Adrenal gland (tissue), 9 donors: ENCODE measurements at regions not wholly inside any gene's neighbourhood (a gene's known extent, or its start where the extent isn't known, plus 50 kb on each side); places are given as distances from the start of the nearest gene placed in this dataset.
"Not testable (repeated sequence)": the region's sequence is repeated elsewhere in the genome, so short reads cannot be mapped to it uniquely, and the experiment has no call there.

Source experiments
- DNase-seq, 7 donors: peaks; one replicate each; pipeline ENCODE4 v3.0.0-alpha.2; 2019 to 2020
- H3K27ac ChIP-seq, 5 donors: fragments of 200-600 bp; sonication (generic) in 4 of 5; 1 replicate in 3 of 5; 2 replicates in 2 of 5; pipeline versions ENCODE4 v1.5.1 to v1.8.0; 2016 to 2020; ENCODE audit warnings: mild to moderate bottlenecking in 1 of 5
- H3K27me3 ChIP-seq: fragments of 200-600 bp; 2 replicates; pipeline ENCODE4 v1.8.0; 2021
- H3K36me3 ChIP-seq, 2 donors: fragments of 200-600 bp; replicated peaks in 1 of 2; 1 replicate in 1 of 2; 2 replicates in 1 of 2; pipeline versions ENCODE4 v1.5.1 to v1.8.0; 2018 to 2022
- H3K4me1 ChIP-seq, 2 donors: fragments of 200-600 bp; replicated peaks in 1 of 2; 1 replicate in 1 of 2; 2 replicates in 1 of 2; pipeline versions ENCODE4 v1.5.1 to v1.8.0; 2018 to 2021
- H3K4me3 ChIP-seq, 4 donors: fragments of 200-600 bp; sonication (generic) in 3 of 4; one replicate each; pipeline ENCODE4 v1.5.1; 2016 to 2018
- H3K9me3 ChIP-seq, 3 donors: fragments of 200-600 bp; sonication (generic) in 1 of 3; replicated peaks in 1 of 3; 1 replicate in 2 of 3; 2 replicates in 1 of 3; pipeline versions ENCODE4 v1.5.1 to v1.8.0; 2016 to 2021
- CTCF ChIP-seq, 6 experiments: fragments of 450-650 bp in 4 of 6; fragments of 200-600 bp in 2 of 6; sonication (generic) in 1 of 6; IDR thresholded peaks; 1 replicate in 5 of 6; 2 replicates in 1 of 6; pipeline versions ENCODE4 v1.5.1 to v1.8.0; 2016 to 2021; ENCODE audit warnings: antibody characterized with exemption in 6 of 6, mild to moderate bottlenecking in 2 of 6, moderate library complexity in 1 of 6
- POLR2A ChIP-seq, 2 donors: fragments of 450-650 bp; IDR thresholded peaks; one replicate each; pipeline ENCODE4 v1.6.1; 2017; ENCODE audit warnings: antibody characterized with exemption in 2 of 2, mild to moderate bottlenecking in 2 of 2, moderate library complexity in 1 of 2
- WGBS, 4 donors: extraction: QIAGEN DNeasy Blood & Tissue Kit in 2 of 4; methylation state at CpG; one replicate each; pipeline versions ENCODE4 v1.1.5 to v1.1.7; 2013 to 2017; 5-methylcytosine and 5-hydroxymethylcytosine counted together
- intact Hi-C, 2 donors: fragments of 100-400 bp; cut with DNase I; formaldehyde crosslinking; loops; one replicate each; pipeline versions ENCODE4 v1.14.1 to v1.15.0; 2022 to 2023
- donor health status: healthy with polysubstance abuse.
- donor health status: Bipolar disorder and iron deficiency.
- donor health status: DM: yes; HTN: yes; CAD: no.
- donor health status: DM: no; HTN: no; CAD: no.
- donor health status: DM: no; HTN: no; CAD: no.

- Histone ChIP-seq H3K27me3 (no peaks in the 10 kb centered on the region), H3K27ac (no peak overlapping the region), H3K4me1 (no peaks in the 10 kb centered on the region), H3K36me3 (no peaks in the 10 kb centered on the region), H3K9me3 (no peaks in the 10 kb centered on the region), H3K4me3 (no peak overlapping the region)
- intact Hi-C loops: no loop called here
- TF ChIP-seq POLR2A (IDR thresholded peaks at IDR 0.05) (no peak), CTCF (IDR thresholded peaks at IDR 0.05) (no peak)
- no peak for DNase-seq
- WGBS, 4 donors: 83 to 96% (median 91%) methylated on average over 1 of the region's 1 CpG
Measured at GRCh38 chr2:195105581-195105980, 551.4 kb upstream of the SLC39A10 start.

- Histone ChIP-seq H3K27me3 (no peaks in the 10 kb centered on the region), H3K9me3 (no peaks in the 10 kb centered on the region), H3K27ac (no peak overlapping the region), H3K4me3 (no peak overlapping the region), H3K4me1 (no peaks in the 10 kb centered on the region), H3K36me3 (no peaks in the 10 kb centered on the region)
- DNase-seq: peak in 1 of 7 donors; percentile 24
- WGBS, 4 donors: 25 to 61% (median 37%) methylated on average over 2 of the region's 2 CpGs
- TF ChIP-seq POLR2A (IDR thresholded peaks at IDR 0.05) (no peak), CTCF (IDR thresholded peaks at IDR 0.05) (no peak)
- intact Hi-C loops: no loop called here
Measured at GRCh38 chr2:195094330-195094729, 562.7 kb upstream of the SLC39A10 start.

GRCh38 chr2:195092341-195092740 is 564.7 kb upstream of the SLC39A10 start:
- H3K36me3 ChIP-seq: no peaks in the 10 kb centered on the region
- no peak for DNase-seq
- H3K27me3 ChIP-seq: no peaks in the 10 kb centered on the region
- no peaks in the 10 kb centered on the region for H3K4me1 ChIP-seq
- no peak for TF ChIP-seq POLR2A (IDR thresholded peaks at IDR 0.05)
- TF ChIP-seq CTCF (IDR thresholded peaks at IDR 0.05): no peak
- H3K27ac ChIP-seq: no peak overlapping the region
- intact Hi-C loops: no loop called here
- H3K9me3 ChIP-seq: no peaks in the 10 kb centered on the region
- H3K4me3 ChIP-seq: no peak overlapping the region

- intact Hi-C loops, DNase-seq, H3K4me1 ChIP-seq, H3K27ac ChIP-seq, H3K4me3 ChIP-seq, H3K27me3 ChIP-seq, H3K9me3 ChIP-seq, H3K36me3 ChIP-seq: not testable (repeated sequence)
- 69 to 95% (median 72%) methylated on average over 5 to 8 of the region's 13 CpGs for WGBS, 4 donors
Measured at GRCh38 chr2:195072806-195073205, 584.2 kb upstream of the SLC39A10 start.

- Histone ChIP-seq H3K4me3 (no peak overlapping the region), H3K9me3 (no peaks in the 10 kb centered on the region), H3K4me1 (no peaks in the 10 kb centered on the region), H3K36me3 (no peaks in the 10 kb centered on the region), H3K27ac (no peak overlapping the region), H3K27me3 (no peaks in the 10 kb centered on the region)
- no peak for TF ChIP-seq POLR2A (IDR thresholded peaks at IDR 0.05)
- no peak for DNase-seq
- intact Hi-C loops: no loop called here
- 68 to 84% (median 73%) methylated on average over 2 of the region's 2 CpGs for WGBS, 4 donors
Measured at GRCh38 chr2:195057001-195057400, 600.0 kb upstream of the SLC39A10 start.
